Ovary (tissue), 7 donors: ENCODE measurements at regions not wholly inside any gene's neighbourhood (a gene's known extent, or its start where the extent isn't known, plus 50 kb on each side); places are given as distances from the start of the nearest gene placed in this dataset.

Source experiments
- DNase-seq, 5 donors: peaks; one replicate each; pipeline ENCODE4 v3.0.0-alpha.2; 2019 to 2020
- H3K27ac ChIP-seq, 2 donors: fragments of 200-600 bp; one replicate each; pipeline versions ENCODE4 v1.5.1 to v1.8.0; 2019 to 2022
- H3K27me3 ChIP-seq: fragments of 200-600 bp; one replicate; pipeline ENCODE4 v1.8.0; 2022
- H3K36me3 ChIP-seq: fragments of 200-600 bp; sonication (generic); one replicate; pipeline ENCODE4 v1.5.1; 2019
- H3K4me1 ChIP-seq: one replicate; pipeline ENCODE4 v1.8.1; 2013; ENCODE audit warnings: mild to moderate bottlenecking, moderate library complexity; ENCODE audit not compliant: insufficient read depth
- H3K4me3 ChIP-seq: fragments of 200-600 bp; sonication (generic); one replicate; pipeline ENCODE4 v1.5.1; 2017
- H3K9me3 ChIP-seq, 2 donors: fragments of 200-600 bp in 1 of 2; sonication (generic) in 1 of 2; one replicate each; pipeline versions ENCODE4 v1.5.1 to v1.8.1; 2013 to 2019; ENCODE audit warnings: mild to moderate bottlenecking in 1 of 2, moderate library complexity in 1 of 2
- EP300 ChIP-seq: sonication (generic); formaldehyde crosslinking; IDR thresholded peaks from one replicate; pipeline ENCODE4 v1.6.1; 2017; ENCODE audit warnings: antibody characterized with exemption
- POLR2A ChIP-seq: fragments of 450-650 bp; IDR thresholded peaks from one replicate; pipeline ENCODE4 v1.6.1; 2017; ENCODE audit warnings: antibody characterized with exemption, mild to moderate bottlenecking, moderate library complexity
- WGBS, 3 donors: extraction: QIAGEN DNeasy Blood & Tissue Kit in 1 of 3; methylation state at CpG; one replicate each; pipeline versions ENCODE4 v1.1.5 to v1.1.7; 2013 to 2017; 5-methylcytosine and 5-hydroxymethylcytosine counted together
- intact Hi-C, 4 donors: fragments of 100-400 bp; cut with DNase I; formaldehyde crosslinking; loops; one replicate each; pipeline versions ENCODE4 v1.11.0 to v1.15.1; 2022 to 2023
- TF ChIP-seq, protein P1 (sequence below), 3 donors: fragments of 450-650 bp in 2 of 3; fragments of 200-600 bp in 1 of 3; IDR thresholded peaks; one replicate each; pipeline versions ENCODE4 v1.5.1 to v1.8.0; 2016 to 2022; ENCODE audit warnings: antibody characterized with exemption in 3 of 3, mild to moderate bottlenecking in 1 of 3
- donor health status: DM: no; HTN: no; CAD: no; lungs with moderate emphysema.
- donor health status: DM: no; HTN: no; CAD: no.
- donor health status: Bipolar disorder and iron deficiency.
- donor health status: DM: no; HTN: no; CAD: no.
- donor health status: DM: yes; HTN: yes; CAD: no.

DNA sequence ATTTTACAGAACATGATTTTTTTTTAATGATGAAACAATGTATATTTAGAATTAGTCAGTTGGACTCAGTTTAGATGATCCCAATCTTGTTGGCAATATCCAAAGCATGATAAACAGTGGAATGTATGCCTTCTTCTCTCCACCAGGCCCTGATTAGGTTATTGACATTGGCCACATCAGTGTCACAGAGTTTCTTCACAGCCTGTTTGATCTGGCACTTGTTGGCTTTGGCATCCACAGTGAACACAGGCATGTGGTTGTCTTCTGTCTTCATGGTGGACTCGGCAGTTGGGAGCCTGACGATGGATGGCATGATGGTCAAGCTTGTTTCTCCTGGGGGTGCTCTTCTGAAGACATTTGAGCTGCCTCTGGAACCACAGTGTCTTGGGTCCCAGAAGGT, 317.5 kb downstream of the PMP22 start:
- no peaks in the 10 kb centered on the region for H3K27me3 ChIP-seq
- intact Hi-C loops = no loop called here
- 84 to 96% (median 92%) methylated on average over 2 of the region's 2 CpGs for WGBS, 3 donors
- DNase-seq = no peak
- TF ChIP-seq POLR2A = no peak
- no peak for TF ChIP-seq EP300
- TF ChIP-seq, protein P1, sequence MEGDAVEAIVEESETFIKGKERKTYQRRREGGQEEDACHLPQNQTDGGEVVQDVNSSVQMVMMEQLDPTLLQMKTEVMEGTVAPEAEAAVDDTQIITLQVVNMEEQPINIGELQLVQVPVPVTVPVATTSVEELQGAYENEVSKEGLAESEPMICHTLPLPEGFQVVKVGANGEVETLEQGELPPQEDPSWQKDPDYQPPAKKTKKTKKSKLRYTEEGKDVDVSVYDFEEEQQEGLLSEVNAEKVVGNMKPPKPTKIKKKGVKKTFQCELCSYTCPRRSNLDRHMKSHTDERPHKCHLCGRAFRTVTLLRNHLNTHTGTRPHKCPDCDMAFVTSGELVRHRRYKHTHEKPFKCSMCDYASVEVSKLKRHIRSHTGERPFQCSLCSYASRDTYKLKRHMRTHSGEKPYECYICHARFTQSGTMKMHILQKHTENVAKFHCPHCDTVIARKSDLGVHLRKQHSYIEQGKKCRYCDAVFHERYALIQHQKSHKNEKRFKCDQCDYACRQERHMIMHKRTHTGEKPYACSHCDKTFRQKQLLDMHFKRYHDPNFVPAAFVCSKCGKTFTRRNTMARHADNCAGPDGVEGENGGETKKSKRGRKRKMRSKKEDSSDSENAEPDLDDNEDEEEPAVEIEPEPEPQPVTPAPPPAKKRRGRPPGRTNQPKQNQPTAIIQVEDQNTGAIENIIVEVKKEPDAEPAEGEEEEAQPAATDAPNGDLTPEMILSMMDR (IDR thresholded peaks at IDR 0.05) = no peak
- H3K27ac ChIP-seq = no peak overlapping the region
- H3K36me3 ChIP-seq = no peaks in the 10 kb centered on the region
- no peaks in the 10 kb centered on the region for H3K9me3 ChIP-seq
- H3K4me1 ChIP-seq = no peaks in the 10 kb centered on the region
- H3K4me3 ChIP-seq = no peak overlapping the region

DNA sequence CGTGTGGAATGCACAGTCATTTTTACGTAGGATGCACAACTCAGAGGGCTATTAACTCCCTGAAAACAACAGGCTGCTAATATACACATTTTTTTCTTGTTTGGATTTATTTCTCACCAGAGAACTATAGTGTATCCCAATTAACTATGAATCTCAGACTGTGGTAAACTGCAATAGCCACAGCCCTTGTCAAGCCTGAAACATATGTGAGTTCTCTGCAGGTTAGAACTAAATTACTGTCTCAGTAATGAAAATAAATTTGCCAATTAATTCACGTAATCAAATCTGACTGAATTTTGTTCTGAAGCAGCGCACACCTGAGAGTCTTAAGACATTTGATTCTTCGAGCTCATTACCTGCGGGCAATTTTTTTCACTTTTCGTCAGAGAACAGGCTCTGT, 318.6 kb downstream of the PMP22 start:
- Histone ChIP-seq H3K4me1 (no peaks in the 10 kb centered on the region), H3K9me3 (no peaks in the 10 kb centered on the region), H3K4me3 (no peak overlapping the region), H3K27me3 (no peaks in the 10 kb centered on the region), H3K27ac (no peak overlapping the region), H3K36me3 (no peaks in the 10 kb centered on the region)
- intact Hi-C loops = no loop called here
- TF ChIP-seq EP300 (no peak), POLR2A (no peak)
- TF ChIP-seq, protein P1 (IDR thresholded peaks at IDR 0.05) = no peak
- no peak for DNase-seq
- WGBS, 3 donors = 50 to 68% (median 68%) methylated on average over 7 of the region's 7 CpGs

- H3K9me3 ChIP-seq = no peaks in the 10 kb centered on the region
- TF ChIP-seq, protein P1 (IDR thresholded peaks at IDR 0.05) = no peak
- TF ChIP-seq EP300 (no peak), POLR2A (no peak)
- no peak overlapping the region for H3K4me3 ChIP-seq
- intact Hi-C loops = no loop called here
- DNase-seq = no peak
- 69 to 84% (median 72%) methylated on average over 3 of the region's 3 CpGs for WGBS, 3 donors
- no peaks in the 10 kb centered on the region for H3K27me3 ChIP-seq
- no peak overlapping the region for H3K27ac ChIP-seq
- H3K36me3 ChIP-seq = no peaks in the 10 kb centered on the region
- H3K4me1 ChIP-seq = no peaks in the 10 kb centered on the region
Observed at GRCh38 chr17:14942526-14943190, 322.5 kb downstream of the PMP22 start.

DNA sequence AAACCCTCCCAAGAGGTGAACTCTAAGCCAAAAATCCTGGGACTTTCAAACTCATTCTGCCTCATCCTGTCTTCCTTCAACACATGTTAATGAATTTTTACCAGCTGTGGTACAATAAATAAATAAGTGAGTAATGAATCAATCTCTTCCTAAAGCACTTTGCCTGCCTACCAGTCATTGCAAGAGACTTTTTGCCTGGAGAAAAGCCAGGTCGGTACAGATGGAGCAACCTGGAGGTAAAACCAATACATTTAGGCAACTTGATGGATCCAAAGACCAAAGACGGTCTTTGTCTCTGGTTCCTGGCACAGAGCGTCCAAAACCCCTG, 324.2 kb downstream of the PMP22 start:
- intact Hi-C loops = no loop called here
- no peak overlapping the region for H3K27ac ChIP-seq
- WGBS, 3 donors = 87 to 93% (median 92%) methylated on average over 3 of the region's 3 CpGs
- TF ChIP-seq, protein P1 (IDR thresholded peaks at IDR 0.05) = no peak
- TF ChIP-seq POLR2A = no peak
- no peak for TF ChIP-seq EP300
- no peaks in the 10 kb centered on the region for H3K27me3 ChIP-seq
- no peak overlapping the region for H3K4me3 ChIP-seq
- H3K36me3 ChIP-seq = no peaks in the 10 kb centered on the region
- no peak for DNase-seq
- no peaks in the 10 kb centered on the region for H3K4me1 ChIP-seq
- H3K9me3 ChIP-seq = no peaks in the 10 kb centered on the region
